Nucleus accumbens (tissue), 56 donors: ENCODE measurements at regions not wholly inside any gene's neighbourhood (a gene's known extent, or its start where the extent isn't known, plus 50 kb on each side); places are given as distances from the start of the nearest gene placed in this dataset.
"Not testable (repeated sequence)": the region's sequence is repeated elsewhere in the genome, so short reads cannot be mapped to it uniquely, and the experiment has no call there.

Source experiments
- DNase-seq, 56 donors: peaks; one replicate each; lab custom pipeline; 2025; lab: John Stamatoyannopoulos, UW

DNA sequence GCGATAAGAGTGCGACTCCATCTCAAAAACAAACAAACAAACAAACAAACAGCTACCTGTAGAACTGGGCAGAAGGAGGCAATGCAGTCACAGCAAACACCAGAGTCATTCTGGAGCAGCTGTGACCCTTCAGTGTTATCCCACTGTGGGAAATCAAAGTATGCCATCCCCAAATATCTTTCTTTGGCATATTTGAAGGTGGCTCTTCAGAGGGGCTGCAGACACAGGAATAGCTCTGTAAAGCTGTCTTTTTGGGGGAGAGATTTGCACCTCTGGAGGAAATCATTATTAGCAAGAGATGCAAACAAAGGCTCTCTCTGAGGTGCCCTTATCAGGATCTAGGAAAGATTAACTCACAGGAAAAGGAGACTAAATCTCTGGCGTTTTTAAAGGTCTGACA is 98.5 kb upstream of the XPO1 start:
- DNase-seq: no peak

DNA sequence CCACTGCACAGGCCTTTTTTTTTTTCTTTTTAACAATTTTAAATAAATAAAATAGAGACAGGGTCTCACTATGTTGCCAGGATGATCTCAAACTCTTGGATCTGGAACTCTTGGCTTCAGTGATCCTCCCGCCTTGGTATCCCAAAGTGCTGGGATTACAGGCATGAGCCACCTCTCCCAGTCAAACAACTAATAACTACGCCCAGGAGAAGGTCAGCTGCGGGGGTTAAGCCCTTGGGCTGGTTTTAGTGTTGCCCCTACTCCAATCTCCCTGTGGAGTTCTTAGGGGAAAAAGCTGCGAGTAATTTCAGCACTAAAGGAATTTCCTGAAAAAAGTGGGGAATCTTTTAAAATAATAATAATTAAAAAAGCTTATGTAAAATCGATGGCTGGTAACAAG is 96.4 kb upstream of the XPO1 start:
- no peak for DNase-seq

GRCh38 chr2:61633250-61633649 is 95.1 kb upstream of the XPO1 start:
- DNase-seq: no peak

DNA sequence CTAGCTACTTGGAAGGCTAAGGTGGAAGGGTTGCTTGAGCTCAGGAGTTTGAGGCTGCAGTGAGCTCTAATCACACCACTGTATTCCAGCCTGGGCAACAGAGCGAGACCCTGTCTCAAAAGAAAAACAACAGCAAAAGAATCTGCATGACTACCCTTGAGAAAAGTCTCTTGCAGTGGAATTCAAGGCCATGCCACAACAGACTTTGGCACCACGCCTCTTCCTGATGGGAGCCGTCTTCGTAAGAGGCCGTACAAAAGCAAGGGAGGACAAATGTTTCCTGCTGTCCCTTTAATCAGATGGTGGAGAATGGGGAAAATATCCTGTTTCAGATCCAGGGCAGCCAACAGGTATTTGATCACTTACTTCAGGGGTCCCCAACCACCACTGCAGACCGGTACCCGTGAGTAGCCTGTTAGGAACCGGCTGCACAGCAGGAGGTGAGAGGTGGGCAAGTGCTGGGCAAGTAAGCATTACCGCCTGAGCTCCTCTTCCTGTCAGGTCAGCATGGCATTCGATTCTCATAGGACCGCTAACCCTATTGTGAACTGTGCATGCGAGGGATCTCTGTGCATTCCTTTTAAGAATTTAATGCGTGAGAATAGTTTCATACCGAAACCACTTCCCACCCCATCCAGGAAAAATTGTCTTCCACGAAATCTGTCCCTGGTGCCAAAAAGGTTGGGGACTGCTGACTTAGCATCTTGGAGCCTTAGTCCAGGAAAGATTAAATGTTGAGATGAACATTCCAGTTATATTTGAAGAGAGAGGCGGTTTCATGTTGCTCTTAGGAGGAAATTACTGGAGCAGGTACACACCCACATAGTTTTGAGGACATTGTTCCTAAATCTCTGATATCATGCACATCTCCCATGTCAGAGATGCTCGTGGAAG is 94.4 kb upstream of the XPO1 start:
- DNase-seq: no peak

DNA sequence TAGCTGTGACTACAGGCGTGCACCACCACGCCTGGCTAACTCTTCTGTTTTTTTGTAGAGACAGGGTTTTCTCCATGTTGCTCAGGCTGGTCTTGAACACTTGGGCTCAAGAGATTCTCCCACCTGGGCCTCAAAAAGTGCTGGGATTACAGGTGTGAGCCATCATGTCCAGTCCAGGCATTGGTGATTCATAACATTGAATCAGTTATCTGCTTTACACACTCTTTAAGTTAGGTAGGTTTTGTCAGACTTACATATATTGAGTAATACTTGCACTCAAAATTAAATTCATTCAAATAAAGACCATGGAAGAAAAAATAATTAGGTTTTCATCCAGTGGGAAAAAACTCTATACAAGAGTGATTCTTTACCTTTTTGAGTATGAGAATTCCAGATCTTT is 93.2 kb upstream of the XPO1 start:
- DNase-seq: no peak

DNA sequence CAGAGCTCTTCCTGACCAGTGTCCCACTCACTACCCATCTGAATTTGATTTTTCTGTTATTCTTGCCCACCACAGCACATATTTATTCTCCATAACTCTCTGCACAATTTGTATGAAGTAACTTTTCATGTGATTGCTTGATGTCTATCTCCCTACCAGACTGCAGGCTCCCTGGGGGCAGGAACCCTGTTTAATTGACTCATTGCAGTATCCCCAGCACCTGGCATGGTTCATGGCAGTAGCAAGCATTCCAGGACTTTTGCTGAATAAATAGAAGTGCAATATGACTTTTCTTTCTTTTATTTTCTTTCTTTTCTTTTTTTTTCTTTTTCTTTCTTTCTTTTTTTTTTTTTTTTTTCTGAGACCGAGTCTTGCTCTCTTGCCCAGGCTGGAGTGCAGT is 88.7 kb upstream of the XPO1 start:
- DNase-seq: no peak

DNA sequence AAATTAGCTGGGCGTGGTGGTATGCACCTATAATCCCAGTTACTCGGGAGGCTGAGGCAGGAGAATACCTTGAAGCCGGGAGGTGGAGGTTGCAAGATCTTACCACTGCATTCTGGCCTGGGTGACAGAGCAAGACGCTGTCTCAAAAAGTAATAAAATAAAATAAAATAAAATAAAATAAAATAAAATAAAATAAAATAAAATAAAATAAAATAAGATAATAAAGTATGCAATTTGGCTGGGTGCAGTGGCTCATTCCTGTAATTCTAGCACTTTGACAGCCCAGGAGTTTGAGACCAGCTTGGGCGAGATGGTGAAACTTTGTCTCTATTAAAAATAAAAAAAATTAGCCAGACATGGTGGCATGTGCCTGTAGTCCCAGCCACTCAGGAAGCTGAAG is 85.6 kb upstream of the XPO1 start:
- DNase-seq: no peak

DNA sequence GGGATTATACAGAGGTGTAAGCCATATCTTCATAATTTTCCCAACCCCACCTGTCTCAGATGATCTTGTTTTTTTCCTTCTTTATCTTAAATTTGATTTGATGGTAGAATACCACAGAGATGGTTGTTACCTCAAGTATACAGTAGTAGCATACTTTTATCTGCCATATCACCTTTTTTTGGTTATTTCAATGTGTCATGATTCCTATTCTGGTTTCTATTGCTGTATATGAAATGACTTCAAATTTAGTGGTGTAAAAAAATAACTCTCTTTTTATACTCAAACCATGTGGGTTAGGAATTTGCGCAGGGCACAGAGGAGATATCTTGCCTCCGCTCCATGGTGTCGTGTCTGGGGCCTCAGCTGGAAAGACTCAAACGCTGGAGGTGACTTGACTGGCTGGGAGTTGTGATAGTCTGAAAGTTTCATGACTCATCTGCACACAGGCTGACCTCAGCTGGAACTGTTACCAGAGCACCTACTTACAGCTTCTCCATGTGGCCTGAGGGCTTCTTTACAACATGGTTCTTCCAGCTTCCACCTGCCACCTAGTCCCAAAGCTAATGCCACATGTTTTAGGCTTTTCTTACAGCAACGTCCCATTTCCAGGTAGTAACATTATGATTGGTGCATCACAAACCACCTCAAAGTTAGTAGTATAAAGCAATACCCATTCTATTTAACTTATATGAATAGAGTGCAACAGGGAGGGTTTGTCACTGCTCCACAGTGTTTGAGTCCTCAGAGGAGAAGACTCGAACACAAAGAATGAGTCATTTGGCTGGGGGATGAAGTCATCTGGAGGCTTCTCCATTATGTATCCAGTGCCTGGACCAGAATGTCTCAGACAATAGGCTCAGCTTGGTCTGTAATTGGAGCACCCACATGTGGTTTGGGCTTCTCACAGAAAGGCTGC is 82.3 kb upstream of the XPO1 start:
- peak in 1 of 56 donors; percentile 30 for DNase-seq

GRCh38 chr2:61619561-61619960 is 81.4 kb upstream of the XPO1 start:
- no peak for DNase-seq

GRCh38 chr2:61617610-61618009 is 79.5 kb upstream of the XPO1 start:
- DNase-seq: no peak

DNA sequence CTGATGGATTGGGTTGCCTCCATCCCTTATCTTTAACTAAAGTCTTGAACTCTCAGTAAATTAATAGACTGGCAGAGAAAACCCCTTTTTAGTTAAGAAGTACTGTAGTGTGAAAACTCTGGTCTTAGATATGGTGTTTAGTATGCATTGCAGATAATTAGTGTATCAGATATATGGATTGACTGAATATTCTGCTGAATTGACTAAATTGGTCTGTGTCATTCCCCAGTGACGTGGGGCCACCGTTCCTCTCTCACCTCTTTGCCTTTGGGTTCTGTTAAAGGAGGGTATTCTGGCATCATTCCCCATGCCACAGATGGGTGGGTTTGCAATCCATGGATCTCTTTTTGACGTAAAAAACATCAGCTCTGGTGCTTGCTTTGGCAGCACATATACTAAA is 67.1 kb upstream of the XPO1 start:
- DNase-seq: no peak

GRCh38 chr2:61604433-61604832 is 66.3 kb upstream of the XPO1 start:
- DNase-seq: no peak

- peak in 24 of 56 donors; percentile 1 to 76 (median 12) for DNase-seq
Measured at GRCh38 chr2:61598515-61599156, 60.5 kb upstream of the XPO1 start.

- DNase-seq: no peak
Measured at GRCh38 chr2:61597300-61598289, 59.4 kb upstream of the XPO1 start.

- DNase-seq: not testable (repeated sequence)
Measured at GRCh38 chr2:61594201-61594600, 56.0 kb upstream of the XPO1 start.

DNA sequence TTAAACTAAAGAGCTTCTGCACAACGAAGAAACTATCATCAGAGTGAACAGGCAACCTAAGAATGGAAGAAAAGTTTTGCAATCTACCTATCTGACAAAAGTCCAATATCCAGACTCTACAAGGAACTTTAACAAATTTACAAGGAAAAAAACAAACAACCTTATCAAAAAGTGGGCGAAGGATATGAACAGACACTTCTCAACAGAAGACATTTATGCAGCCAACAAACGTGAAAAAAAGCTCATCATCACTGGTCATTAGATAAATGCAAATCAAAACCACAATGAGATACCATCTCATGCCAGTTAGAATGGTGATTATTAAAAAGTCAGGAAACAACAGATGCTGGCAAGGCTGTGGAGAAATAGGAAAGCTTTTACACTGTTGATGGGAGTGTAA is 55.5 kb upstream of the XPO1 start:
- not testable (repeated sequence) for DNase-seq

- DNase-seq: no peak
Measured at GRCh38 chr2:61590214-61590613, 52.1 kb upstream of the XPO1 start.

DNA sequence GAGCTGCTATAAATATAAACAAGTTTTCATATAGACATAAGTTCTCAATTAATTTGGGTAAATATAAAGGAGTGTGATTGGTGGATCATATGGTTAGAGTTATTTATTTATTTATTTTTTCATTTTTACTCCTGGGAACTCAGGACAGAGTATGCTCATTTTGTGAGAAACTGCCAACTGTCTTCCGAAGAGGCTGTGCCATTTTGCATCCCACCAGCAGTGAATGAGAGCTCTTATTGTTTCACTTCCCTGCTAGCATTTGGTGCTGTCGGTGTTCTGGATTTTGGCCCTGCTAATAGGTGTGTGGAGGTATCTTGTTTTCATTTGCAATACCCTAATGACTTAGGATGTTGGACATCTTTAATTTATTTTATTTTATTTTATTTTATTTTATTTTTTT is 50.4 kb upstream of the XPO1 start:
- DNase-seq: no peak
